ENCODE measurements at regions not wholly inside any gene's neighbourhood (a gene's known extent, or its start where the extent isn't known, plus 50 kb on each side); places are given as distances from the start of the nearest gene placed in this dataset.
A peak's percentile ranks its signal among the peaks of the same experiment; 100 is the strongest.

- no peak for TF ChIP-seq CTCF (IDR thresholded peaks at IDR 0.05)
- H3K4me1 ChIP-seq = no peaks in the 10 kb centered on the region
- H3K27me3 ChIP-seq (ENCODE audit: low read depth) = no peaks in the 10 kb centered on the region
- ATAC-seq (no peak), DNase-seq (no peak)
- peak overlapping the region; percentile 5 for H3K27ac ChIP-seq
- H3K36me3 ChIP-seq = no peaks in the 10 kb centered on the region
- intact Hi-C loops (cut with DNase I) = no loop called here
- H3K9me3 ChIP-seq = no peaks in the 10 kb centered on the region
- no peak overlapping the region for H3K4me3 ChIP-seq
These were observed 113.6 kb upstream of the ARGLU1 start for GRCh38 chr13:106681536-106681935.

GRCh38 chr13:106680796-106681472 is 113.0 kb upstream of the ARGLU1 start:
- no peak for TF ChIP-seq CTCF (IDR thresholded peaks at IDR 0.05)
- DNase-seq = no peak
- peak in 1 of 2 donors; percentile 26 for ATAC-seq
- Histone ChIP-seq H3K4me3 (no peak overlapping the region), H3K36me3 (no peaks in the 10 kb centered on the region), H3K27ac (peak overlapping the region; percentile 5), H3K27me3 (ENCODE audit: low read depth) (no peaks in the 10 kb centered on the region), H3K4me1 (no peaks in the 10 kb centered on the region), H3K9me3 (no peaks in the 10 kb centered on the region)
- intact Hi-C loops (cut with DNase I) = no loop called here

- DNase-seq = no peak
- H3K9me3 ChIP-seq = no peaks in the 10 kb centered on the region
- no peaks in the 10 kb centered on the region for H3K27me3 ChIP-seq (ENCODE audit: low read depth)
- intact Hi-C loops (cut with DNase I) = no loop called here
- no peak for TF ChIP-seq CTCF (IDR thresholded peaks at IDR 0.05)
- ATAC-seq = no peak
- H3K4me1 ChIP-seq = no peaks in the 10 kb centered on the region
- H3K4me3 ChIP-seq = no peak overlapping the region
- no peak overlapping the region for H3K27ac ChIP-seq
- H3K36me3 ChIP-seq = no peaks in the 10 kb centered on the region
These were observed 110.9 kb upstream of the ARGLU1 start for GRCh38 chr13:106678646-106679418.

GRCh38 chr13:106675311-106675710 is 107.4 kb upstream of the ARGLU1 start:
- Histone ChIP-seq H3K36me3 (no peaks in the 10 kb centered on the region), H3K9me3 (no peaks in the 10 kb centered on the region), H3K4me3 (no peak overlapping the region), H3K27ac (no peak overlapping the region), H3K4me1 (no peaks in the 10 kb centered on the region), H3K27me3 (ENCODE audit: low read depth) (no peaks in the 10 kb centered on the region)
- TF ChIP-seq CTCF (IDR thresholded peaks at IDR 0.05) = no peak
- intact Hi-C loops (cut with DNase I) = no loop called here
- DNase-seq (no peak), ATAC-seq (no peak)

GRCh38 chr13:106660746-106661625 is 93.0 kb upstream of the ARGLU1 start:
- TF ChIP-seq CTCF (IDR thresholded peaks at IDR 0.05) = no peak
- no peaks in the 10 kb centered on the region for H3K4me1 ChIP-seq
- H3K27ac ChIP-seq = no peak overlapping the region
- intact Hi-C loops (cut with DNase I) = no loop called here
- no peaks in the 10 kb centered on the region for H3K9me3 ChIP-seq
- DNase-seq = no peak
- no peaks in the 10 kb centered on the region for H3K36me3 ChIP-seq
- no peaks in the 10 kb centered on the region for H3K27me3 ChIP-seq (ENCODE audit: low read depth)
- no peak overlapping the region for H3K4me3 ChIP-seq
- no peak for ATAC-seq

All from lower lobe of right lung (tissue), 2 donors.